ENCODE measurements at regions not wholly inside any gene's neighbourhood (a gene's known extent, or its start where the extent isn't known, plus 50 kb on each side); places are given as distances from the start of the nearest gene placed in this dataset.
A peak's percentile ranks its signal among the peaks of the same experiment; 100 is the strongest.

- no peak for DNase-seq (ENCODE audit: extremely low read depth, low read depth)
- TF ChIP-seq CTCF (IDR thresholded peaks at IDR 0.05; ENCODE audit: low read depth, low read length, missing control alignments): no peak
- no peak overlapping the region for H3K4me3 ChIP-seq (replicated peaks; ENCODE audit: low read depth, low read length)
These were observed 126.0 kb upstream of the NRBF2 start for GRCh38 chr10:63007112-63007511.

GRCh38 chr10:63005246-63005645, 127.9 kb upstream of the NRBF2 start:
- no peak for DNase-seq (ENCODE audit: extremely low read depth, low read depth)

GRCh38 chr10:63003816-63004453, 129.2 kb upstream of the NRBF2 start:
- no peak for DNase-seq (ENCODE audit: extremely low read depth, low read depth)
- H3K4me3 ChIP-seq (replicated peaks; ENCODE audit: low read depth, low read length): no peak overlapping the region
- TF ChIP-seq CTCF (IDR thresholded peaks at IDR 0.05; ENCODE audit: low read depth, low read length, missing control alignments): peak; percentile 23

More at GRCh38 chr10:63005246-63005645, 127.9 kb upstream of the NRBF2 start:
- TF ChIP-seq CTCF (IDR thresholded peaks at IDR 0.05; ENCODE audit: low read depth, low read length, missing control alignments): no peak
- H3K4me3 ChIP-seq (replicated peaks; ENCODE audit: low read depth, low read length): no peak overlapping the region

- no peak for TF ChIP-seq CTCF (IDR thresholded peaks at IDR 0.05; ENCODE audit: low read depth, low read length, missing control alignments)
- DNase-seq (ENCODE audit: extremely low read depth, low read depth): no peak
- no peak overlapping the region for H3K4me3 ChIP-seq (replicated peaks; ENCODE audit: low read depth, low read length)
These were observed 136.2 kb upstream of the NRBF2 start for GRCh38 chr10:62996925-62997324.

- no peak overlapping the region for H3K4me3 ChIP-seq (replicated peaks; ENCODE audit: low read depth, low read length)
- DNase-seq (ENCODE audit: extremely low read depth, low read depth): no peak
- no peak for TF ChIP-seq CTCF (IDR thresholded peaks at IDR 0.05; ENCODE audit: low read depth, low read length, missing control alignments)
These were observed 136.6 kb upstream of the NRBF2 start for GRCh38 chr10:62996516-62996915.

- no peak for TF ChIP-seq CTCF (IDR thresholded peaks at IDR 0.05; ENCODE audit: low read depth, low read length, missing control alignments)
- no peak overlapping the region for H3K4me3 ChIP-seq (replicated peaks; ENCODE audit: low read depth, low read length)
- no peak for DNase-seq (ENCODE audit: extremely low read depth, low read depth)
These were observed 140.0 kb upstream of the NRBF2 start for GRCh38 chr10:62993121-62993520.
